Upper lobe of left lung (tissue), 6 donors: ENCODE measurements at regions not wholly inside any gene's neighbourhood (a gene's known extent, or its start where the extent isn't known, plus 50 kb on each side); places are given as distances from the start of the nearest gene placed in this dataset.
"Not testable (repeated sequence)": the region's sequence is repeated elsewhere in the genome, so short reads cannot be mapped to it uniquely, and the experiment has no call there.

Source experiments
- ATAC-seq, 2 donors: fragments of 200-7000 bp; cut with Tn5 transposase; one replicate each; pipeline ENCODE4 v1.9.1; 2022; ENCODE audit warnings: mild to moderate bottlenecking in 2 of 2, moderate library complexity in 2 of 2; ENCODE audit not compliant: low FRiP score in 2 of 2
- DNase-seq, 2 donors: peaks; one replicate each; pipeline ENCODE4 v3.0.0-alpha.2; 2019 to 2020
- H3K27ac ChIP-seq, 4 donors: fragments of 200-600 bp; sonication (generic); one replicate each; pipeline ENCODE4 v1.5.1; 2016 to 2019
- H3K27me3 ChIP-seq, 4 donors: fragments of 200-600 bp; sonication (generic); one replicate each; pipeline ENCODE4 v1.5.1; 2017 to 2019
- H3K36me3 ChIP-seq, 4 donors: fragments of 200-600 bp; sonication (generic); one replicate each; pipeline ENCODE4 v1.5.1; 2016 to 2019
- H3K4me1 ChIP-seq, 4 donors: fragments of 200-600 bp; sonication (generic); one replicate each; pipeline ENCODE4 v1.5.1; 2018 to 2019
- H3K4me3 ChIP-seq, 4 donors: fragments of 200-600 bp; sonication (generic); one replicate each; pipeline ENCODE4 v1.5.1; 2017 to 2019; ENCODE audit warnings: mild to moderate bottlenecking in 2 of 4, moderate library complexity in 1 of 4
- H3K9me3 ChIP-seq, 4 donors: fragments of 200-600 bp; sonication (generic); one replicate each; pipeline ENCODE4 v1.5.1; 2018 to 2019
- CTCF ChIP-seq, 6 experiments: fragments of 450-650 bp in 4 of 6; fragments of 200-600 bp in 2 of 6; sonication (generic) in 2 of 6; IDR thresholded peaks; one replicate each; pipeline ENCODE4 v1.5.1; 2016 to 2019; ENCODE audit warnings: antibody characterized with exemption in 6 of 6
- EP300 ChIP-seq, 4 donors: sonication (generic); formaldehyde crosslinking; IDR thresholded peaks; one replicate each; pipeline ENCODE4 v1.5.1; 2017; ENCODE audit warnings: antibody characterized with exemption in 4 of 4, control low read depth in 2 of 4
- POLR2A ChIP-seq, 4 donors: fragments of 450-650 bp; IDR thresholded peaks; one replicate each; pipeline ENCODE4 v1.5.1; 2016 to 2017; ENCODE audit warnings: antibody characterized with exemption in 4 of 4, mild to moderate bottlenecking in 2 of 4
- POLR2AphosphoS5 ChIP-seq, 2 donors: sonication (generic); formaldehyde crosslinking; IDR thresholded peaks; one replicate each; pipeline ENCODE4 v1.5.1; 2017; ENCODE audit warnings: antibody characterized with exemption in 2 of 2
- WGBS, 2 donors: methylation state at CpG; one replicate each; pipeline ENCODE4 v1.1.5; 2017 to 2018; 5-methylcytosine and 5-hydroxymethylcytosine counted together
- donor health status: DM: no; HTN: no; CAD: no; lungs with moderate emphysema.
- donor health status: DM: no; HTN: yes; CAD: no; lungs with severe emphysema.

- DNase-seq: no peak
- no peak for TF ChIP-seq POLR2A (IDR thresholded peaks at IDR 0.05)
- Histone ChIP-seq H3K27me3 (no peaks in the 10 kb centered on the region), H3K4me3 (no peak overlapping the region), H3K27ac (no peak overlapping the region), H3K9me3 (peaks cover 0 to 9% (median 4%) of the 10 kb centered on the region in 4 donors), H3K36me3 (no peaks in the 10 kb centered on the region), H3K4me1 (no peaks in the 10 kb centered on the region)
- WGBS, 2 donors: 78 to 80% methylated on average over 6 of the region's 6 CpGs
- ATAC-seq: no peak
Observed at GRCh38 chr15:87669846-87670245, 586.7 kb downstream of the NTRK3 start.

- not testable (repeated sequence) for H3K27me3 ChIP-seq, H3K36me3 ChIP-seq, H3K4me3 ChIP-seq, H3K27ac ChIP-seq, ATAC-seq, H3K4me1 ChIP-seq, DNase-seq, H3K9me3 ChIP-seq
- 87 to 89% methylated on average over 8 of the region's 8 CpGs for WGBS, 2 donors
Observed at GRCh38 chr15:87668768-87669564, 587.6 kb downstream of the NTRK3 start.

- no peak for TF ChIP-seq POLR2A (IDR thresholded peaks at IDR 0.05)
- no peak for TF ChIP-seq CTCF (IDR thresholded peaks at IDR 0.05)
- no peak for TF ChIP-seq POLR2AphosphoS5 (IDR thresholded peaks at IDR 0.05)
- no peak for TF ChIP-seq EP300 (IDR thresholded peaks at IDR 0.05)
- peaks cover 0 to 9% (median 4%) of the 10 kb centered on the region in 4 donors for H3K9me3 ChIP-seq
- H3K4me1 ChIP-seq: no peaks in the 10 kb centered on the region
- 85 to 86% methylated on average over 3 of the region's 3 CpGs for WGBS, 2 donors
- no peak overlapping the region for H3K27ac ChIP-seq
- H3K4me3 ChIP-seq: no peak overlapping the region
- no peak for ATAC-seq
- H3K27me3 ChIP-seq: no peaks in the 10 kb centered on the region
- DNase-seq: no peak
- no peaks in the 10 kb centered on the region for H3K36me3 ChIP-seq
Observed at GRCh38 chr15:87667643-87668042, 588.9 kb downstream of the NTRK3 start.

- Histone ChIP-seq H3K9me3 (peaks cover 0 to 3% (median 2%) of the 10 kb centered on the region in 4 donors), H3K27me3 (no peaks in the 10 kb centered on the region), H3K4me1 (no peaks in the 10 kb centered on the region), H3K36me3 (no peaks in the 10 kb centered on the region), H3K4me3 (no peak overlapping the region), H3K27ac (no peak overlapping the region)
- 84 to 98% methylated on average over 6 of the region's 6 CpGs for WGBS, 2 donors
- DNase-seq (no peak), ATAC-seq (no peak)
- TF ChIP-seq POLR2A (IDR thresholded peaks at IDR 0.05): no peak
- no peak for TF ChIP-seq EP300 (IDR thresholded peaks at IDR 0.05)
- no peak for TF ChIP-seq CTCF (IDR thresholded peaks at IDR 0.05)
- no peak for TF ChIP-seq POLR2AphosphoS5 (IDR thresholded peaks at IDR 0.05)
Observed at GRCh38 chr15:87662575-87662974, 594.0 kb downstream of the NTRK3 start.

- ATAC-seq (no peak), DNase-seq (no peak)
- Histone ChIP-seq H3K9me3 (no peaks in the 10 kb centered on the region), H3K27ac (no peak overlapping the region), H3K27me3 (no peaks in the 10 kb centered on the region), H3K4me3 (no peak overlapping the region), H3K4me1 (no peaks in the 10 kb centered on the region), H3K36me3 (no peaks in the 10 kb centered on the region)
- TF ChIP-seq POLR2AphosphoS5 (IDR thresholded peaks at IDR 0.05) (no peak), EP300 (IDR thresholded peaks at IDR 0.05) (no peak), CTCF (IDR thresholded peaks at IDR 0.05) (no peak), POLR2A (IDR thresholded peaks at IDR 0.05) (no peak)
- WGBS, 2 donors: 81 to 93% methylated on average over 3 of the region's 3 CpGs
Observed at GRCh38 chr15:87661454-87662355, 594.8 kb downstream of the NTRK3 start.
